Pancreas (tissue), 10 donors: ENCODE measurements at regions not wholly inside any gene's neighbourhood (a gene's known extent, or its start where the extent isn't known, plus 50 kb on each side); places are given as distances from the start of the nearest gene placed in this dataset.

Experiments
- ATAC-seq, 4 donors: fragments of 200-7000 bp; cut with Tn5 transposase; one replicate each; pipeline versions ENCODE4 v1.8.0 to v1.9.1; 2020; ENCODE audit warnings: mild to moderate bottlenecking in 4 of 4, moderate library complexity in 4 of 4
- DNase-seq, 6 donors: peaks; one replicate each; pipeline ENCODE4 v3.0.0-alpha.2; 2020
- FAIRE-seq: peaks from 2 replicates; lab custom pipeline; 2012; peaks lifted over from hg19 to GRCh38; lab: Jason Lieb, UNC
- H3K27ac ChIP-seq, 4 donors: fragments of 200-600 bp; sonication (generic); 1 replicate in 3 of 4; 2 replicates in 1 of 4; pipeline versions ENCODE4 v1.5.0 to v1.8.0; 2020
- H3K27me3 ChIP-seq, 4 donors: fragments of 200-600 bp; one replicate each; pipeline ENCODE4 v1.8.0; 2021
- H3K36me3 ChIP-seq, 3 donors: fragments of 200-600 bp; sonication (generic) in 1 of 3; one replicate each; pipeline versions ENCODE4 v1.5.0 to v1.8.0; 2020 to 2021
- H3K4me1 ChIP-seq, 3 donors: fragments of 200-600 bp; one replicate each; pipeline ENCODE4 v1.8.0; 2021
- H3K4me3 ChIP-seq, 4 donors: fragments of 200-600 bp; sonication (generic) in 2 of 4; one replicate each; pipeline versions ENCODE4 v1.5.0 to v1.8.0; 2020 to 2021
- H3K9me3 ChIP-seq, 4 donors: fragments of 200-600 bp; one replicate each; pipeline ENCODE4 v1.8.0; 2021
- CTCF ChIP-seq, 4 donors: fragments of 200-600 bp; sonication (generic) in 3 of 4; IDR thresholded peaks; one replicate each; pipeline versions ENCODE4 v1.5.0 to v1.8.0; 2021; ENCODE audit warnings: antibody characterized with exemption in 4 of 4
- WGBS, 2 donors: extraction: QIAGEN DNeasy Blood & Tissue Kit; methylation state at CpG; one replicate each; pipeline ENCODE4 v1.1.7; 2013; 5-methylcytosine and 5-hydroxymethylcytosine counted together
- intact Hi-C, 3 donors: fragments of 100-400 bp; cut with DNase I; formaldehyde crosslinking; loops; one replicate each; pipeline versions ENCODE4 v1.11.1 to v1.14.2; 2022
- donor health status: healthy with polysubstance abuse.
- donor health status: DM: no; HTN: no; CAD: no; lungs with moderate emphysema.
- donor health status: DM: no; HTN: no; CAD: no.
- donor health status: control.
- donor health status: control.
- donor health status: Bipolar disorder and iron deficiency.
- donor health status: DM: yes; HTN: yes; CAD: no.
- donor health status: DM: no; HTN: no; CAD: no.
- donor health status: DM: no; HTN: no; CAD: no.
- donor health status: DM: yes; HTN: yes; CAD: no.

GRCh38 chr1:195113471-195113870 is 1494.8 kb downstream of the KCNT2 start:
- no peaks in the 10 kb centered on the region for H3K9me3 ChIP-seq
- FAIRE-seq (no peak), DNase-seq (no peak), ATAC-seq (no peak)
- no peaks in the 10 kb centered on the region for H3K36me3 ChIP-seq
- H3K27me3 ChIP-seq: no peaks in the 10 kb centered on the region
- H3K27ac ChIP-seq: no peak overlapping the region
- H3K4me3 ChIP-seq: no peak overlapping the region
- no peak for TF ChIP-seq CTCF (IDR thresholded peaks at IDR 0.05)
- intact Hi-C loops: no loop called here
- H3K4me1 ChIP-seq: no peaks in the 10 kb centered on the region

- intact Hi-C loops: no loop called here
- no peak for FAIRE-seq
- H3K27me3 ChIP-seq: no peaks in the 10 kb centered on the region
- H3K27ac ChIP-seq: no peak overlapping the region
- no peaks in the 10 kb centered on the region for H3K4me1 ChIP-seq
- no peak for DNase-seq
- TF ChIP-seq CTCF (IDR thresholded peaks at IDR 0.05): no peak
- 32% methylated on average over 2 of the region's 2 CpGs for WGBS, 2 donors
- no peak overlapping the region for H3K4me3 ChIP-seq
- no peaks in the 10 kb centered on the region for H3K36me3 ChIP-seq
- ATAC-seq: no peak
- H3K9me3 ChIP-seq: no peaks in the 10 kb centered on the region
These were observed 1502.5 kb downstream of the KCNT2 start for GRCh38 chr1:195105773-195106172.

GRCh38 chr1:195105281-195105680 is 1503.0 kb downstream of the KCNT2 start:
- Histone ChIP-seq H3K4me3 (no peak overlapping the region), H3K4me1 (no peaks in the 10 kb centered on the region), H3K27ac (no peak overlapping the region), H3K27me3 (no peaks in the 10 kb centered on the region), H3K9me3 (no peaks in the 10 kb centered on the region), H3K36me3 (no peaks in the 10 kb centered on the region)
- intact Hi-C loops: no loop called here
- FAIRE-seq: no peak
- no peak for DNase-seq
- 32 to 35% methylated on average over 2 of the region's 2 CpGs for WGBS, 2 donors
- TF ChIP-seq CTCF (IDR thresholded peaks at IDR 0.05): no peak
- no peak for ATAC-seq

- Histone ChIP-seq H3K4me3 (no peak overlapping the region), H3K4me1 (no peaks in the 10 kb centered on the region), H3K27me3 (no peaks in the 10 kb centered on the region), H3K36me3 (no peaks in the 10 kb centered on the region), H3K27ac (no peak overlapping the region), H3K9me3 (no peaks in the 10 kb centered on the region)
- ATAC-seq: no peak
- WGBS, 2 donors: 52 to 64% methylated on average over 4 of the region's 4 CpGs
- no peak for FAIRE-seq
- peak in 1 of 6 donors; percentile 19 for DNase-seq
- intact Hi-C loops: no loop called here
- no peak for TF ChIP-seq CTCF (IDR thresholded peaks at IDR 0.05)
These were observed 1510.9 kb downstream of the KCNT2 start for GRCh38 chr1:195097316-195097715.

GRCh38 chr1:195096051-195096521 is 1512.2 kb downstream of the KCNT2 start:
- peak in 1 of 6 donors; percentile 27 for DNase-seq
- intact Hi-C loops: no loop called here
- Histone ChIP-seq H3K4me1 (no peaks in the 10 kb centered on the region), H3K4me3 (no peak overlapping the region), H3K27ac (no peak overlapping the region), H3K36me3 (no peaks in the 10 kb centered on the region), H3K27me3 (no peaks in the 10 kb centered on the region), H3K9me3 (no peaks in the 10 kb centered on the region)
- no peak for ATAC-seq
- no peak for TF ChIP-seq CTCF (IDR thresholded peaks at IDR 0.05)
- WGBS, 2 donors: 53 to 71% methylated on average over 9 of the region's 9 CpGs
- no peak for FAIRE-seq
